ENCODE measurements at regions not wholly inside any gene's neighbourhood (a gene's known extent, or its start where the extent isn't known, plus 50 kb on each side); places are given as distances from the start of the nearest gene placed in this dataset.

DNA sequence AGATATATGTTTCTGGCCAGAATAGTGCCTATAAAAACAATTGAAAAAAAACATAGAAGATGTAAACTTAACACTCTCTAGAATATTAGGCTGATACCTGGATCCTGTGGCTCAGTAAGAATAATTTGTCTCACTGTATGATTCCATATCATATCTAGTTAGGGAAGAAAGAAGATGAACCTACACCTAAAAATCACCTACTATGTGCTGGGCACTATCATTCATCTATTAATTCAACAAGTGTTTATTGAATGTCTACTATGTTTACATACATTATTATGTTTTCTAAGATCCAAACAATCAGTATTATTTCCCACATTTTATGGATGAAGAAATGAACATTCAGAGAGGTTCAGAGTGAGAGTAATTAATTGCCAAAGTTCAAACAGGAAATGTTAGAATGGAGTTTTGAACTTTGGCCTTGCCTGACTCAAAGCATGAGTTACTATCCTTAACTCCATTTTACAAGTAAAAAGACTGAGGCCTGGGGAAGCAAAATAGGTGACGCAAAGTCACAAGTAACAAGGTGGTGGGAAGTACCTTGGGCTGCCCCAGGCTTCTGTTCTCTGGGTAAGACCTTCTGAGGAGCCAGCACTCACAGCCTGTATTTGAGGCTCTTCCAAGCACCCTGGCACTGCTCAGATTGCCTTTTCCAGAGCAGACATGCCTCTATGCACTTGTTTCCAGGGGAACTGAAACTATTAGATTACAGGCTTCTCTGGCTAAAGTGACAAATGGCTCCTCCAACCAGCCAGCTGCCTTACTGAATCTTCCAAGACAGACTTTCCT is 111.1 kb upstream of the ACSL4 start:
- no peak for DNase-seq

DNA sequence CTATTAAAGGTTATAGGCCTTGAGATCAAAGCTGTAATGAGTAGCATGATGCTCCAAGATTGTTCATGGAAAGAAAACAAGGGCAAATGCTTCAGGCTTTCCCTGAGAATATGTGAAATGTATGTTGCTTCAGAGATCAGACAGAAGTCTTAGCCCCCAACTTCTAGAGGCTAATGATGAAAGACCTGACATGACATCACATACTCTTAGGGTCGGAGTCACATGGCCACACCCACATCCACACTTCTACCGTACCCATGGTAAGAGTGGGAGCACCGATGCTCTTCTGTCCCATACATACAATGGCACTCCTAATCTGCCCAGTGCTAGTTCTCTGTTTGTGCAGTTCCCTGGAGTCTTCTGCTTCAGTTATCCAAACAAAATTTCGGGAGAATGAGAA is 111.9 kb upstream of the ACSL4 start:
- no peak for DNase-seq

DNA sequence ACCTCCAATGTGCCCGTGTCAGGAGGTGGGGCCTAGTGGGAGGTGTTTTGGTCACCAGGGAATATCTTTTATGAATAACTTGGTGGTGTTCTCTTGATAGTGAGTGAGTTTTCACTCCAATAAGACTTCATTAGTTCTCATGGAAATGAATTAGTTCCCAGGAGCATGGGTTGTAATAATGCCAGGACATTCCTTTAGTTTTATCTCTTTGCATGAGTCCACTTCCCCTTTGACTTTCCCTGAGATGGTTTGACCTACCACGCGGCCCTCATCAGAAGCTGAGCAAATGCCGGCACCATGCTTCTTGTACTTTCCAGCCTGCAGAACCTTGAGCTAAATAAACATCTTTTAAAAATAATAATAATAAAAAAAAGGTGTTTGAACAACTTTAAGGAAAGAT is 112.9 kb upstream of the ACSL4 start:
- no peak for DNase-seq

DNA sequence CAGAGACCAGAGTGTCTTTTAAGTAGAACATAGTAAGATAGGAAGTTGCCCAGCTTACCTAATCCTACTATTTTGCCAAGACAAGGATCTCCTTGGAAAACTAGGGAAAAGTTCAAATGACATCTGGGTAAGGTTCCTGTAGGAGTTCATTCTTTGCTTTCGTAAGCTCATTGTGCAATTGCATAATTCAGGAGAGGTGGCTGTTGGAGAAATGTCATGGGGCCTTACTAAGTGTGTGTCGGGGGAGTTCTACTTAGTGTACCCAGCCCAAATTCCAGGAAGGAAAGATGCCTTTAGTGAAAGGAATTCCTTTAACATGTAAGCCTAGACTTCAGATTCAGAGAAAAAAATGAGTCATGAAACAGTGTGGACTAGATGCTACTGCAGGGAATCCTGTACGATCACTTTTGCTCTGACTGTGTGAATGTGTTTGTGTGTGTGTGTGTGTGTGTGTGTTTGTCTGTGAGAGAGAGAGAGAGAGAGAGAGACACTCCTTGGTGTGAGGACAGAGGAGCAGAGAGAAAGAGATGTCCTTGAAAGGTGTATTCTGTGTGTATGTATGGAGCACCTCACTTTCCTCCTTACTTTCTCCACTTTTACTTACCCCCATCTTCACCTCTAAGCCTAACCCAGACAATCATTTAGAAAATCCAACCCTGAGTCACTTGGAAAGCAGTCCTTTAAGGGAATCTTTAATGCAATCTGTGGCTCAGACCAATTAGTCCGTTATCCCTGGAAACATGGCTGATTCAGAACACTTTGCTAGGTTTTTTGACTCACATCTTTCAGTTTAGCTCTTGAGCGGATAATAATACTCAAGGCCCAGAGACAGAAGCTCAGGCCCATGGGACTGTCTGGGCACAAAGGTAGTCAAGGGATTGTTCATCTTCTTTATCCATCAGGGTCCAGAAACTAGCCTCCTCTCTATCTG is 114.5 kb upstream of the ACSL4 start:
- DNase-seq, result no peak

DNA sequence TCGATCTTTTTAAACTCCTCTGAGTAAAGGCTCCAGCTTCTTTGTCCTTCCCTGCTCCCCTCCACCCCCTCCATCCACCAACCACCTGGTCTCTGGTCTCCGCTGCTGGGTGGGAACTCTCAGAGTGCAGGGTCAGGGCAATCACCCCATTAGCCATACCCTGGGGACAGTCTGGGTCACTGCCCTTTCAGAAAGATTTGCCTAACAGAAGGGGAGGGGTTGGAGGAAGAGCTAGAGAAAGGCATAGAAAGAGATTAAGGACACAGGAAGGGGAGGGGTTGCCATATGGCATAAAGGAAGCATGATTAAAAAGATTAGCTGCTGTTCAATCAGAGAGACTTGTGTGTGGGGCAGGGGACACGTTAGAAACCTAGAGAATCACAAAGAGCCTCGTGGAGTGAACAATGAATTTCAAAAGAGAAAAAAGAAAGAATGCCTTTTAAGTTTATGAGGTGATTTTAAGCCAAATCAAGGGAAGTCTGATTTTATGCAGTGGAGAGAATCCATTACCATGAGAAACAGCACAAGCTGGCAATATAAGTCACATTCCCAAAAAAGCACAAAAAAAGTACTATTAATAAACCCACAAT is 115.5 kb upstream of the ACSL4 start:
- no peak for DNase-seq

DNA sequence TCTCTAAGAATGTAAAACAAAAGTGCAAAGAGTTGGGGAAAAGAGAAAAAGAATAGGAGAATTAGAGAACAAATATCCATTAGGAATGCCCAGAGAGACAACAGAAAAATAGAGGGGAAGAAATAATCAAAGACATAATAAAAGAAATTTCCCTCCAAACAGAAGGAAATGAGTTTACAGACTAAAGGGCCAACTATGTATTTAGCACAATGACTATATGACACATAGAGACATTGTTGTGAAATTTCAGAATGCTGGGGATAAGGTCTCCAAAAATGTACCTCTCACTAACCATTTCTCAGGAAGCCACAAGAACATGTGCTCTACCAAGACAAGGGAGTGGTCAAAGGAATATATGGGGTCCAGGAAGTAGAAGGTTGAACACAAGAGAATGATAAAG is 121.0 kb upstream of the ACSL4 start:
- DNase-seq, result no peak

DNA sequence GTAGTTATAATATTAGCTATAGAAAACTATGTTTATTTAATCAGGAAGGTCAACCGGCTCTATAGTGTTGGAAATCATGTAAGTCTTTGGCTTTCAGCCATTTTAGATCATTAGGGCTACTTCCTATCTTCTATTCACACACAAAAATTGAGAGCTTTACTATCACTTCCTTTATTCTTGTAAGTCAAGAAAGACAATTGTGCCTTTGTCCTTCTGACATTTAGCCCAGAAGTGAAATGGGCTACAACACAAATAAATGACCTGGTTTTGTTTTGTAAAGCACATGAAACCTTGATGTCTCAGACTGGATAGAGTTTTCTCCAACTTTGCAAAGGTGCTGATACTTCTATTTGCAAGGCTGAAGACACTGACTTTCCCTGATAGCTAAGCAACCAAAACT is 122.4 kb upstream of the ACSL4 start:
- DNase-seq, result no peak

DNA sequence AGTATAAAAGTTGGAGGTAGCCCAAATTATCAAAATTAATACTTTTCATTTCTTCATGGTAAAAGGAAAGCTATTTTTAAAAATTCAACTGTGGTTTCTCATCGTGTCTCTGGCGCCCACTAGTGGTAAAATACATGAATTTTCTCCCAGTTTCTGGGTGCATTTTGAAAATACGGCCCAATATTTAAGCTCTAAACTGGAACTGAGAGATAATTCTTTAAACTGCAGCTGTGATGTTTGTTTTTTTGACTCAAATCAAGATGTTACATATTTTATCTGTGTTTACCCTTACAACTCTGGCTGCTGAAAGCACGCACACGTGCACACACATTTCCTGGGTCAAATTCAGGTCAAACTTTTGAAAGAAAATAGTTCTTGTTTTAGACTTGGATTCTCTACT is 123.9 kb upstream of the ACSL4 start:
- DNase-seq, result no peak

DNA sequence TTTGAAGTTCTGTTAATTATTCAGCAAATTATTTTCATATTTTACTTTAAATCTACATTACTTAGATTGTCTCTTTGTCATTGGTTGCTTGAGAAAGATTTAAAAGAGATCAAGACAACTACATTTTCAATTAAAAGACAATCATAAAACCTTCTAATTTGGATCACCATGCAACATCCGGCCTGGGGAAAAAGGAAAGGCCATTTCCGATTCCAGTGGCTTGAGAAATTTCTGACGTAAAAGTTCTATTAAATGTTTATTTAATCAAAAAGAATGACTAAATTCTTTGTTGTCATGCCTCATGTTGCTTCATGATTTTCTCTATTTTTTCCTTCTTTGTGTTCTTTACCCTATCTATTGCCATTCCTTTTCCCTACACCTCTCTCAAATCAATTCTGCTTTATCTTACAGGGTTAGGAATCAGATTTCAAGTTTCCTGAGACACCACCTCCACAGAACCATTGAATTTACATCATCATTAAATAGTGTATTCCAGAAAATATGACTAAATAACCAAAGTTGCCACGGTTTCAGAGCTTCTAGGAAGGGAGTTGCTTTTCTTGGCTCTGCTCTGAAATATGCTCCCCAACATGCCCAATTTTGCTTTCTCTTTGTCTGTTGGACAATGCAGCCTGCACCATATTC is 124.6 kb upstream of the ACSL4 start:
- DNase-seq, result no peak

DNA sequence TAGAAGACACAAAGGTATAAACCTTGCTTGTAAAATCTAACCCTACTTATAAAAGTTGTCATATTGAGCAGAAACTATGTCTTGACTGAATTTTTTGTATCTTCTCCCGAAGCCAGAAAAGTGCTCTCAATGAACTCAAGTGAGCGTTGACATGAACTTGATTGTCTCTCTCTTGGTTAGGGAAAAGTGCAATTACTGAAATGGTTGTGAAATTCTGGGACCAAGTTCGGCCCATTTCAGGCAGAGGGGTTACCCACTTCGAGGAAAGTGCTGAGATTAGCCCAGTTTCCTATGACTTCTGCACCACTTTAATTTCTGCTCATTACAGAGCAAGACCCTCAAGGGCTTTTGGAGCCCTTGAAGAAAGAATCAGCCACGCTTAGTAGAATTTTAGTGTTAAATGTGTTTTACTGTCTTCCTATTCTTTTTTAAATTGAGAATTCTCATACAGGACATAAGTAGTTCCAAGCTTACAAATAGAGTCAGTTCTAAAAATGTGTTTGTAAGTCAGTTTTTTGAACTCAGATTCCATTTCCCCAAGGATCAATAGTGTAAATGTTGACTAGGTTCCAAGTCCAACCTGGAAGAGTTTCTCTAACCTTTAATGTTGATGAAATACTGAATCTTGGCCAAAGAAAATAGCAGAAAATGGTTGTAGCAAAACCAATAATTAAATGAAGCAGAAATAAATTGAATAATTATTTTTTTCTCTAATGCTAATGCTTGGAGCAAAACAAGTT is 125.7 kb upstream of the ACSL4 start:
- DNase-seq, result no peak

DNA sequence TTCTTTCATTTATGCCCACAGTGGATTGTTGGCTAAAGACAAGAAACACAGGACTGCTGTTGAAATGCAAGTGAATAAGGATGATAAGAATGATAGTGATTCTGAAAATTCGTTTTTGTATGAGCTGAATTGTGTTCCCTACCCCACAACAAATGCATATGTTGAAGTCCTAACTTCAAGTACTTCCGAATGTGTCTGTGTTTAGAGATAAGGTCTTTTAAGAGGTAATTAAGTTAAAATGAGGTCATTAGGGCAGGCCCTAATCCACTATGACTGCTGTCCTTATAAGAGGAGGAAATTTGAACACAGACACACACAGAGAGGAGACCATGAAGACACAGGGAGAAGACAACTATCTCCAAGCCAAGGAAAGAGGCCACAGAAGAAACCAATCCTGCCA is 126.6 kb upstream of the ACSL4 start:
- DNase-seq, result no peak

DNA sequence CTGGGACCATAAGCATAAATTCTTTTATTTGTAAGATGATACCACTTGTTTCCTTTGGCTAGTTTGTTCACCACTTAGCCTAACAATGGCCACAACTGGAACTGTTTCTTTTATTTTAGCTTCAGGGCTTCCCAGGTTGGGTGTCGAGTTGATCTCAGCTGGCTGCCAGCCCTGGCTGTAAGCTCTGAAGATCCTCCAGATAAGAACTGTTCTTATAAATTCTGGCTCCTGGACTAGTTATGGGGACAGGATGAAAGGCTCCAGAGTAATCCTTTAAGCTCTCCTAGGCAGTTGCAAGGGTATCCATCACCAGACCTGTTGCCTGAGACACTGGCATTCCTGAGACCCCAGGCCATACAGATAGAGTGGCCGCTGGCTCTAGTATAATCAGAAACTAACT is 129.4 kb upstream of the ACSL4 start:
- no peak for DNase-seq

DNA sequence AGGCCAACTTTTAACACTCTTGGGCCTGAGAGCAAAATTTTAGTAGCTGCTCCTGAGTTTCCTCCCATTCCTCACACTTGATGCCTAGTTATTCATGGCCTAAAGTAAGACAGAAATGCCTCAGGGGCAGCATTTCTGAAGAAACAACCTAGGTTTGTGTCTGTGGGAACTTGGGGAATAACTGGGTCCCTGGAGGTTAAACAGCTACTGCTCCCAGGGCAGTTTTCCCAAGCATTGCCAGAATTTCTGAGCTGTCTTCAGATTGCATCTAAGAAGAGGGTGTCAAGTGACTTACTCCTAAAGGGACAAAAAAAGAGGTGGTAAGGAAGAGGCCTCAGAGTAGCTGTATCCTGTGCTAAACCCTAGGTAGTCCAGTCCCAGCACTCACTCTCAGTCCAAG is 130.8 kb upstream of the ACSL4 start:
- DNase-seq, result no peak

DNA sequence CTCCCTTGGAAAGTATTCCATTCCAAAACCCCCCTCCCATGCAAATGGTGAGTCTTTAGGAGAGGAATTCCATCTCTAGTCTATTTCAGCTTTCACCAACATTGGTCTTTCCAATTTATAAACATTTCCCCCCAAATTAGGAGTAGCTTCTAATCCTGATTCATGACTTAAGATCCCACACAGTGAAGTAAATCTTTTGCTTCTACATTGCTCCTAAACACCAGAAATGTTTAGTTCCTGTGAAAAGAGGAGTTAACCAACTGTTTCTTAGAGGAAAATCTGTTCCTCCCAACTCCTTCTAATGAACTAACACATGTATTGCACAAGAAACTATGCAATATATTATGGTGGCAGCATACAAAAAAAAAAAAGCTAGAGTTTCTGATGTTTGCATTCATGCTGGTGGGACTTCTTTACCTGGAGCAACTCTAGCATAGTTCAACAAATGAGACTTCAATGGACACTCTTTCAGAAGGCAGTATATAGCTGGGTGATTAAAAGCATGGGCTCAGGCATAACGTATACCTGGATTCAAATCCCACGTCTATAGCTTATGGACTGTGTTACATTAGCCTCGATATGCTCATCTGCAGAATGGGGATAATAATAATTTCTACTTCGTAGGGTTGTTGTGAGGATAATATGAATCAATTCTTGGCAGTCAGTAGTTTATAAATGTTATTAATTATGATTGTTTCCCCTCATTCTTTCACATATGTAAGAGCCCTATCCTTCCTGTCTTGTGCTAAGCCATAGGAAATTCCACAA is 131.6 kb upstream of the TMEM164 start:
- DNase-seq, result no peak

DNA sequence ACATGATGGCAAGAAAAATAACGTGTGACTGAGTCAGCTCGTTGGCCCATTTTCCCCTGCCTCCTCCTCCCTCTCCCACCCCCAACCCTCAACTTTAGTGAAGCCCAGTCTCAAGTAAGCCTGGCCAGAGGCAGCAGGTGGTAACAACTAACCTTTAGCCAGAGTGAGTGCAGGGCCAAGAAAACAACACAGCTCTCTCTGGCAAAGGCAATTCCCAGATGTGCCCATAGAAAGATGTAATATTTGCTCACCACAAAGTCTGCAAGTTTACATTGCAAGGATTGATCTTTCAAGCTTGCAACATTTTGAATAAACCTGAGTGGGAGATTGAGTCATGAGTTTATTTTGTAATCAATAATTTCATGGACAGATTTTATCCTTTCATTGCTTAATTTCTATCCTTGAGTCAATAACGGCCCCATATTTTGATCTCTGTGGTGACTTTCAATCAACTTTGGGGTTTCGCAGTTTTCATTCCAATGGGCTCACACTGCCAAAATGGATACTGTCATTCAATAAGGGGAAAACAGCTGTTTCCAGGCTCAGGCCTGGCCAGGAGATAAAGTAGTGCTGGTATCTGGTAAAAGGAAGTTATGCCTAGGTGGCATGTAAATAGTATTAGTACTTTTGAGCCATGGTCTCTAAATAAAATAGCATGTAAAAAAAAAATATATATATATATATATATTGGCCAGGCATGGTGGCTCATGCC is 130.7 kb upstream of the TMEM164 start:
- DNase-seq, result no peak

DNA sequence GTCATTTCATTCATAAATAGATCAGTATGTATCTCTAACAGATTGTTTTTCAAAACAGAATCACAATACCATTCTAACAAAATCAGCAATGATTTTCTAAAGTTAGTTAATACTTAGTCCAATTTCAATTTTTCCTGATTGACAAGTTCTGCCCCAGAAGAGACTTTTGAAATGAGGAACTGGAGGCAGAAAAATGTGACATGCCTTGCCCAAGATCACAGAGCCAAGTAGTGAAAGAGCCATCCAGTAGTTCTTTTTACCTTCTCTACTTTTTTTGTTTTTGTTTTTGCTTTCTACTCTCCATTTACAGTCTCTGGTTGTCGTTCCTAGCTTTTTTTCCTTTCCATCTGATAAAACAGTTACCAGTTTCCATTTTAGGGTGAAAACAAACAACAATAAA is 129.3 kb upstream of the TMEM164 start:
- no peak for DNase-seq

DNA sequence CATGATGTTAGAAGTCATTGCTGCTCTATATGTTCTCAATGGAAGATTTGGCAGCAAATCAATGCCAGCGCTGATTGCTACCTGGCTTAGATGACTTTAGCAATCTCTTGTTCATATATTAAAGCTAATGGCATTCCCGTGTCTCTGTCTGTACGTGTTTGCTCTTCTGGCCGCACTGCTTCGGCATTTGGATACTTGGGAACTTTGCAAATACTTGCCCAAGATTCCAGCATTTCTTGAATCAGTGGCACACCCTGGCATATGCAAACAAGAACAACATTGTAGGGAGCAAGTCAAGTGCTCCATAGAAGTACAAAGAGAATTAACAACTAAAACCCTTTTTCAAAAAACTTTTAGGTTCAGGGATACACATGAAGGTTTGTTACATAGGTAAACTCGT is 128.9 kb upstream of the TMEM164 start:
- DNase-seq, result no peak

DNA sequence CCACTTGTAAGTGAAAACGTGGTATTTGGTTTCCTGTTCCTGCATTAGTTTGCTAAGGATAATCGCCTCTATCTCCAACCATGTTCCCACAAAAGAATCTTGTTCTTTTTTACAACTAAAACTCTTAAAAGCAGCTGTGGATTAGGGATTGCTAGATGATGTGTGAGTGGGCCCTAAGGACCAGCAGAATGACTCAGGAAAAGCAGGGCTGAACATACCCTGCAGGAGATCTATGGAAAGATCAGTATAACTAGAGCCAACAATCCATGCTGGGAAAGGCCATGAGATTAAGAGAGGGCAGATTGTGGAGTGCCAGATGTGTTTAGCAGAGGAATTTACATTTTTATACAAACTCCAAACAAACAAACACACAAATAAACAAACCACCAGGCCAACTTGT is 128.4 kb upstream of the TMEM164 start:
- no peak for DNase-seq

DNA sequence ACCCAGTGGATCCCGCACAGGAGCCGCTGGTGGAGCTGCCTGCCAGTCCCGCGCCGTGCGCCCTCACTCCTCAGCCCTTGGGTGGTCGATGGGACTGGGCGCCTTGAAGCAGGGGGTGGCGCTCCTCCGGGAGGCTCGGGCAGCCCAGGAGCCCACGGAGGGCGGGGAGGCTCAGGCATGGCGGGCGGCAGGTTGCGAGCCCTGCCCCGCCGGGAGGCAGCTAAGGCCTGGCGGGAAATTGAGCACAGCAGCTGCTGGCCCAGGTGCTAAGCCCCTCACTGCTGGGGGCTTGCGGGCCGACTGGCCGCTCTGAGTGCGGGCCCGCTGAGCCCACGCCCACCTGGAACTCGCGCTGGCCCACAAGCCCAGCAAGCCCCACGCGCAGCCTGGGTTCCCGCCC is 127.1 kb upstream of the TMEM164 start:
- no peak for DNase-seq

DNA sequence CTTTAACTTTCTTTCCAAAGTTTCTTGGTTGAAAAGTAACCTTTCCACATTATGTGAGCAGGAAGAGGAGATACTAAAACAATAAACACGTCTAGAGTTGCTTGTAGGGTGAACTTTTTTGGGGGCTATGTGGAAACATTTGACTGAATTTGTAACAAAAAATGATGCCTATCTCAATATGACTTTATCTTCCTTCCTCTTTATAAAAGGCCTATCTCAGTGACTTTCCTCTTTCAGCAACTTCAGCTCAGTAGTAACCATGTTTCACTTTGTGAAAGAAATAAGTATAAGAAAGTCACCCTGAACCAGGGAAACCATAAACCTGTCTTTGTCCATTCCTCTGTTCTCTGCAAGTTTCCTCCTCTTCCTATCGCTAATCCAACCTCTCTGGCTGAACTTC is 124.7 kb upstream of the TMEM164 start:
- DNase-seq, result no peak

DNA sequence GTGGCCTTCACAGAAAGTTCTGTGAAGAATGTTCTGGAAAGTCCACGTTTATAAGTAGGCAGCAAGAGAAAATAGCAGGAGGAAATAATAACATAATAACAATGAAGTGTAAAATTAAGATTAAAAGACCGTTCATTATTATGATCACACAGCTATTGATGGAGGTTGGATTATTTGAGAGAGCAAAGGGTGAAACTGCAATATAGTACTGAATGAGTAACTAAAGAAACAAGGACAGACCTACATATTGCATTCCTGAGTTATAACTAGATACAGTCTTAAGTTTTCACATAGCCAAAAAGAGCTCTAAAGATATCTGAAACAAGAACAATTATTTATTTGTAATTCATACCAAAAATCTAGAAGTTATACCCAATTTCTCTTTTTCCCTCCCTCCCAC is 122.9 kb upstream of the TMEM164 start:
- DNase-seq, result no peak
